DND-41 (cell line): ENCODE measurements at regions not wholly inside any gene's neighbourhood (a gene's known extent, or its start where the extent isn't known, plus 50 kb on each side); places are given as distances from the start of the nearest gene placed in this dataset.
"Not testable (repeated sequence)": the region's sequence is repeated elsewhere in the genome, so short reads cannot be mapped to it uniquely, and the experiment has no call there.

Experiments used
- EZH2 ChIP-seq: IDR thresholded peaks from 3 replicates; pipeline ENCODE4 v1.6.1; 2012; ENCODE audit warnings: borderline replicate concordance, low read depth, mild to moderate bottlenecking, moderate library complexity, low read length, inconsistent platforms; ENCODE audit not compliant: severe bottlenecking
- TF ChIP-seq, protein P1 (sequence below): IDR thresholded peaks from 2 replicates; pipeline ENCODE4 v1.5.1; 2012; ENCODE audit warnings: borderline replicate concordance, low read length, moderate library complexity, mild to moderate bottlenecking; ENCODE audit not compliant: poor library complexity, severe bottlenecking; ENCODE audit errors: extremely low read depth

DNA sequence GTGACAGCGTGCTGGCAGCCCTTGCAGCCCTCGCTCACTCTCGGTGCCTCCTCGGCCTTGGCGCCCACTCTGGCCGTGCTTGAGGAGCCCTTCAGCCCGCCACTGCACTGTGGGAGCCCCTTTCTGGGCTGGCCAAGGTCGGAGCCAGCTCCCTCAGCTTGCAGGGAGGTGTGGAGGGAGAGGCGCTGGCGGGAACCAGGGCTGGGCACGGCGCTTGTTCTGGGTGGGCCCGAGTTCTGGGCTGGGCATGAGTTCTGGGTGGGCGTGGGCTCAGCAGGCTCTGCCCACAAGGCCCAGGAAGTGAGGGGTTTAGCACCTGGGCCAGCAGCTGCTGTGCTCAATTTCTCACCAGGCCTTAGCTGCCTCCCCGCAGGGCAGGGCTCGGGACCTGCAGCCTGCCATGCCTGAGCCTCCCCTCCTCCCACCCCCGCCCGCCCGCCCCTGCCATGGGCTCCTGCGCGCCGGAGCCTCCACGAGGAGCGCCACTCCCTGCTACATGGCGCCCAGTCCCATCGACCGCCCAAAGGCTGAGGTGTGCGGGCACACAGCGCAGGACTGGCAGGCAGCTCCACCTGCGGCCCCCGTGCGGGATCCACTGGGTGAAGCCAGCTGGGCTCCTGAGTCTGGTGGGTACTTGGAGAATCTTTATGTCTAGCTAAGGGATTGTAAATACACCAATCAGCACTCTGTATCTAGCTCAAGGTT lies 169.7 kb downstream of the DEPDC1B start:
- TF ChIP-seq, protein P1, sequence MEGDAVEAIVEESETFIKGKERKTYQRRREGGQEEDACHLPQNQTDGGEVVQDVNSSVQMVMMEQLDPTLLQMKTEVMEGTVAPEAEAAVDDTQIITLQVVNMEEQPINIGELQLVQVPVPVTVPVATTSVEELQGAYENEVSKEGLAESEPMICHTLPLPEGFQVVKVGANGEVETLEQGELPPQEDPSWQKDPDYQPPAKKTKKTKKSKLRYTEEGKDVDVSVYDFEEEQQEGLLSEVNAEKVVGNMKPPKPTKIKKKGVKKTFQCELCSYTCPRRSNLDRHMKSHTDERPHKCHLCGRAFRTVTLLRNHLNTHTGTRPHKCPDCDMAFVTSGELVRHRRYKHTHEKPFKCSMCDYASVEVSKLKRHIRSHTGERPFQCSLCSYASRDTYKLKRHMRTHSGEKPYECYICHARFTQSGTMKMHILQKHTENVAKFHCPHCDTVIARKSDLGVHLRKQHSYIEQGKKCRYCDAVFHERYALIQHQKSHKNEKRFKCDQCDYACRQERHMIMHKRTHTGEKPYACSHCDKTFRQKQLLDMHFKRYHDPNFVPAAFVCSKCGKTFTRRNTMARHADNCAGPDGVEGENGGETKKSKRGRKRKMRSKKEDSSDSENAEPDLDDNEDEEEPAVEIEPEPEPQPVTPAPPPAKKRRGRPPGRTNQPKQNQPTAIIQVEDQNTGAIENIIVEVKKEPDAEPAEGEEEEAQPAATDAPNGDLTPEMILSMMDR = not testable (repeated sequence)
- not testable (repeated sequence) for TF ChIP-seq EZH2
